GM19025 (cell line): ENCODE measurements at regions not wholly inside any gene's neighbourhood (a gene's known extent, or its start where the extent isn't known, plus 50 kb on each side); places are given as distances from the start of the nearest gene placed in this dataset.

Source experiments
- ATAC-seq: cut with Tn5 transposase; IDR thresholded peaks from one replicate; pipeline ENCODE4 v1.9.1; 2021; ENCODE audit warnings: mild to moderate bottlenecking, low read depth, moderate library complexity; ENCODE audit not compliant: unreplicated experiment

GRCh38 chr10:64444564-64444963 lies 923.4 kb downstream of the REEP3 start:
- ATAC-seq: no peak

DNA sequence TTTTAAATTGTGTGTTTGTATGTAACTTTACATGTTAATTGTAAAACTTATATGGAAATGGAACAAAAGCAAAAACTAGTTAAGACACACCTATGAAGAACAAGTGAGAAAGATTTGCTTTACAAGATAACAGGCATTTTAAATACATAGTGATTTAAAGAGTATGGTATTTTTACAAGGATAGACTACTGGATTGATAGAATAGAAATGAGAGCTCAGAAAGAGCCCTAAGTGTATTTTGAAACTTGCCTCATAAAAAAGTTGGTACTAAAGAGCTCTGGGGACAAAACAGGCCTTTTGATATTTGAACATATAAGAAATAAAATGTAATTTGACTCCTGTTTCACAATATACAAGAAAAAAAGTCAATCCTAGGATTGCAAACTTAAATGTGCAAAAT lies 928.4 kb downstream of the REEP3 start:
- ATAC-seq: no peak

GRCh38 chr10:64450312-64450711 lies 929.1 kb downstream of the REEP3 start:
- no peak for ATAC-seq

- ATAC-seq: no peak
Observed at GRCh38 chr10:64454962-64455361, 933.8 kb downstream of the REEP3 start.

DNA sequence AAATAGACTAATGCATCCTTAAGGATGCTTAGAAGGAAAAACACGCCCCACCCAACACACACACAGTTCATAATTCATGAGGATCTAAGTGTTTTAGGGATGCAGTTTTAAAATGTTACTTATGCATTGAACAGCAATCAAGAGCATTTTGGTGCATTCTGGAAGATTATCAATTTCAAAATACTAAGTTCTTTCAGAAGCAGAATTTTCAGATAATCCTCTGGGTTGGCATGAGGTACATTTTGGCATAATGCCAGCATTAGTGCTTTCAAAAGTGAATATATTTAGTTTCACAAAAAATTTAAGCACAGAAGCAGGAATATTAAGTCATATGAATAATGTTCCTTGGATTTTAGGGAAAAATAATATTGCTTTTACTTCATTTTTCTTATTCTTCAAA lies 937.1 kb downstream of the REEP3 start:
- no peak for ATAC-seq

GRCh38 chr10:64463406-64463805 lies 942.2 kb downstream of the REEP3 start:
- no peak for ATAC-seq

GRCh38 chr10:64465653-64466052 lies 944.5 kb downstream of the REEP3 start:
- ATAC-seq: no peak

GRCh38 chr10:64468219-64468618 lies 947.0 kb downstream of the REEP3 start:
- ATAC-seq: no peak

DNA sequence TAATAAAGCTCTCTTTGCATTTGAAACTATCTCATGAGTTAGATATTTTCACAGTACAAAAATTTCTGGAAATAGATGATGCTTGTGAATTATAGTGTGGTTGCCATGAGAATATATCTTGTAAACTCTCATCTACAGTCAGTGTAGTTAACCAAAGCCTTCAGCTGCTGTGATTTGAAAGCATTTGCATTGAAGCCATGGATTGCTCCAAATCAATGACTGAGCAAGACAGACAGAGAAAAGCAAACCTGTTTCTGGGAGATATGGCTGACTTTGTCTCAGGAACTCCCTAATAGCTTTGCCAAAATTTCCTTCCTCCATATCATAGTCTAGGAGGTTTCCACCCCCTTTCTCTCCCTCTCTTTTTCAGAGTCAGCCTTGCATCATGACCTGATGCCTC lies 955.3 kb downstream of the REEP3 start:
- no peak for ATAC-seq

DNA sequence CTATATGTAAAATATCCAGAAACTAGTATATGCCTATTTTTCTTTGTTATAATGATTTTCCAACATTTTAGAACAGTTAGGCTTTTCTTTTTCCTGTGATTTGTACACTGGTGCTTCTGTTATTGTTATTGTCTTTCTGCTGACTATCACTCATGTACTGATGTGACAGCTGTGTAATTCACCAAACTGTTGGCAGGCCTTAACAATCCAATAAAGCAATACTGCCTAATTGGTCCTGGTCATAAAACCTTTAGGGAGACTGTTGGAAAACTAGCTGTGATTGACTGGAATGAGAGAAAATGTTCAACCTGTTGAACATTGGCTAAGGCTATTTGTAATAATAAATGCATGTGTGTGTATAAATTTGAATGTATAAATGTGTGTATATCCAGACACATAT lies 956.6 kb downstream of the REEP3 start:
- no peak for ATAC-seq

DNA sequence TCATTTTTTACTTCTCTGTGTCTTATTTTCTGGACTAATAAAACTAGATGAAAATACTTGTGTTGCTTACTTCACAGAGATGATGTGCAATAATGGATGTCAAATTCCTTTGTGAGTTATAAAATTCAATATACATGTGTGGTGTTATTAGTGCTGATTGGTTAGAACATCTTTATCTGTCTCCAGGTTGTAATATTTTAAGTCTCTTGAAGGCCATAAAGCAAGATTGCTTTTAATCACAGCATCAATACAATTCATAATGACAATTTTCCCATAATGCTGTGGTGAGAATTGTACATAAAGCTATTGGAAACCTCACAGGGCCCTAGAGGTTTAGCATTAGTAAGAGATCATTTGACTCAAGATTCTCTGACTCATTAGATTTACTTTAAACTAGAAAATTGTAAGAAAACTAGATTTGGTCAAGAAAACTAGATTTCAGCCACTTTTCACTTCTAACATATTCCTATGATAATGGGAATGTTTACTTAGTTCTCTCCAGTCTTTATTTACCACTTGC lies 963.7 kb downstream of the REEP3 start:
- ATAC-seq: no peak

DNA sequence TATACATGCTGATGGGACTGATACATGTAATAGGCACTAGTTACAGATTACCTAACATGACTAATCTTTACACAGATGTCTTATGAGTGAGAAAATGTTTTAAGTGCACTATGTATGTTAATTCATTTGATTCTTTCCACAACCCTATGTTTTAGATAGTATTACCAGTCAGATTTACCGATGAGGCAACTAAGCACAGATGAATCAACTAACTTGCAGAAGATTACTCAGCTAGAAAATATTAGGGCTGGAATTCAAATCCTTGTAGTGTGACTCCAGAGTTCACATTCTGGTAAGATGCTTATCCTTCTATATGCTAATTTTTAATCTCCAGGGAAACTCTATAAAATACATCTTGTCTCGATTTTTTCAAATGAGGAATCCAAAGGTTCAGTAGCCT lies 964.9 kb downstream of the REEP3 start:
- ATAC-seq: no peak

GRCh38 chr10:64486901-64487300 lies 965.7 kb downstream of the REEP3 start:
- no peak for ATAC-seq

DNA sequence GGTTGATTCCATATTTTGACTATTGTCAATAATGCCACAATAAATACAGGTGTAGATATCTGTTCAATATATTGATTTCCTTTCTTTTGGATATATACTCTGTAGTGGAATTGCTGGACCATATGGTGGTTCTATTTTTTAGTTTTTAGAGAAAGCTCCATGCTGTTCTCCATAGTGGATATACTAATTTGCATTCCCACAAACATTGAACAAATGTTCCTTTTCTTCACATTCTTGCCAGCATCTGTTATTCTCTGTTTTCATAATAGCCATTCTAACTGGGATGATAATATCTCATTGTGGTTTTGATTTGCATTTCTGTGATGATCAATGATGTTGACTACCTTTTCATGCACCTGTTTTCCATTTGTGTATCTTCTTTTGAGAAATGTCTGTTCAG lies 973.7 kb downstream of the REEP3 start:
- no peak for ATAC-seq

- no peak for ATAC-seq
Observed at GRCh38 chr10:64497306-64497705, 976.1 kb downstream of the REEP3 start.

GRCh38 chr10:64501807-64502206 lies 980.6 kb downstream of the REEP3 start:
- ATAC-seq: no peak

GRCh38 chr10:64502936-64503335 lies 981.7 kb downstream of the REEP3 start:
- no peak for ATAC-seq

DNA sequence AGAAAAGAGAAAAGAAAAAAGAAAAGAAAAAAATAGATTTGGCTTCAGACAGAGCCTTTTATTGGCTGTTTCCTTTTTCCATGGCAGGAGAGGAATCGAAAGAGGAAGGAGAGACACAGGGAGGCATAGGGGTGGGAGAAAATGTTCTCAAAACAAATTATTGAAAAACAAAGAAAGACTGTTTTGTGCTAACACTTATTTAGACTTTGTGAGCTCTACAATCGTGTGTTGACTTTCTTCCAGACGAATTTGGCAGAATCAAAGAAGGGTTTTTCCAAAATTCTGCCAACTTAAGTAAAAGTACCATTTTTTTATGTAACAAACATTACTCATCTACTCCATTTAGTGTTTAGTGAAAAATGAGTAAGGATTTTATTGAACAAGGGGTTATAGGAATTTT lies 982.2 kb downstream of the REEP3 start:
- ATAC-seq: no peak

GRCh38 chr10:64505501-64505900 lies 984.3 kb downstream of the REEP3 start:
- ATAC-seq: no peak

DNA sequence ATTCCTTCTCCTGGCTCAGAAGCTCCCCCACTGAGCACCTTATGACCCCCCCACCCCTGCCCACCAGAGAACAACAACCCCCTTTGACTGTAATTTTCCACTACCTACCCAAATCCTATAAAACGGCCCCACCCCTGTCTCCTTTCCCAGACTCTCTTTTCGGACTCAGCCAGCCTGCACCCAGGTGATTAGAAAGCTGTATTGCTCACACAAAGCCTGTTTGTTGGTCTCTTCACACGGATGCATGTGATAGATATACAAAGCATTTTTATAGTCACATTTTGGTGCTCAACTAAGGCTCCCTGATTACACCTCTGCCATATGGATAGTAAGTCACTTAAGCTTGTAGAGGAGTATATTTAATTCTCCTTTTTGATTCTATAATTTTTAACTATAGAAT lies 985.8 kb downstream of the REEP3 start:
- ATAC-seq: no peak

GRCh38 chr10:64507651-64508028 lies 986.4 kb downstream of the REEP3 start:
- ATAC-seq: no peak

- ATAC-seq: no peak
Observed at GRCh38 chr10:64508029-64508661, 986.9 kb downstream of the REEP3 start.
